ENCODE measurements at regions not wholly inside any gene's neighbourhood (a gene's known extent, or its start where the extent isn't known, plus 50 kb on each side); places are given as distances from the start of the nearest gene placed in this dataset.

- no peak for DNase-seq (ENCODE audit: low read depth)
- TF ChIP-seq CTCF (IDR thresholded peaks at IDR 0.05; ENCODE audit: insufficient read depth, low read depth, low read length, missing control alignments): no peak
- H3K4me3 ChIP-seq (ENCODE audit: low read depth, low read length): no peak overlapping the region
Observed at GRCh38 chr14:56899829-56900228, 89.5 kb upstream of the OTX2 start.

- no peak for TF ChIP-seq CTCF (IDR thresholded peaks at IDR 0.05; ENCODE audit: insufficient read depth, low read depth, low read length, missing control alignments)
- DNase-seq (ENCODE audit: low read depth): no peak
Observed at GRCh38 chr14:56896922-56897321, 86.6 kb upstream of the OTX2 start.

GRCh38 chr14:56896231-56896630, 86.0 kb upstream of the OTX2 start:
- no peak overlapping the region for H3K4me3 ChIP-seq (ENCODE audit: low read depth, low read length)
- DNase-seq (ENCODE audit: low read depth): no peak
- TF ChIP-seq CTCF (IDR thresholded peaks at IDR 0.05; ENCODE audit: insufficient read depth, low read depth, low read length, missing control alignments): no peak

More at GRCh38 chr14:56896922-56897321, 86.6 kb upstream of the OTX2 start:
- H3K4me3 ChIP-seq (ENCODE audit: low read depth, low read length): no peak overlapping the region

DNA sequence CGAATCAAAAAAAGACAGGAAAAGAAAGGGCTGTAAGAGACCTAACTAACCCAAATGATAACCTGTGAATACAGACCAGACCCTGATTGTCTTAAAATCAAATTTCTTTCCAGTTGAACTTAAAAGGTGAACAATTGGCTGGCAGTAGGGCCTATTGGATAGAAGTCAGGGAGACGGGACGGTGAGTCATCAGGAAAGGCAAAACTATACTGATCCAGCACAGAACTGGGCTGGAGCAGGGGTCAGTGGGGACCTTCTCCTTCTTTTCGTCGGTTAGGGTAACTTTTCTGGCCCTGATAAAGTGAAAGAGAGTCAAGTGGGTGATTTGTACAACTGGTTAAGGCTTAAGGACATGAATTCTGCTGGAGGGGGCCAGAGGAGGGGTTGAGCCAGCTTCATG, 84.9 kb upstream of the OTX2 start:
- no peak for DNase-seq (ENCODE audit: low read depth)
- no peak overlapping the region for H3K4me3 ChIP-seq (ENCODE audit: low read depth, low read length)
- TF ChIP-seq CTCF (IDR thresholded peaks at IDR 0.05; ENCODE audit: insufficient read depth, low read depth, low read length, missing control alignments): no peak

- no peak for DNase-seq (ENCODE audit: low read depth)
- TF ChIP-seq CTCF (IDR thresholded peaks at IDR 0.05; ENCODE audit: insufficient read depth, low read depth, low read length, missing control alignments): no peak
- H3K4me3 ChIP-seq (ENCODE audit: low read depth, low read length): no peak overlapping the region
Observed at GRCh38 chr14:56894591-56894991, 84.3 kb upstream of the OTX2 start.

DNA sequence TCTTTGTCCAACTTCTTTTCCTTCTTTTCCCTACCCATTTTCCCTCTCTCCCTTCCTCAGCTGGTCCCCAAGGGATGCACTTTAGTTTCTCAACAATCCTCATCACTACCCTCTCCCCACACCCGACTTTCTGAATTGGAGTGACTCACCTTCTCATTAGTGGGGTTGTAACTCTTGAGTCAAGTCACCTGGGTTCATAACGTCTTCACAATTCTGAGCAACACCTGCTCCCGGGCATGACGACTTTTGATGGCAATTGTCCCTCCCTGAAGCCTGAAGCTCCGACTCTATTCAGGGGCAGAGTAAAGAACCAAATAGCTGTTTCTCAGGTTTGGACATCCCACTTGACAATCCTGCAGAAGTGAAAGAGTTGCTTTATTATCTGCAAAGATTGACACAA, 82.7 kb upstream of the OTX2 start:
- DNase-seq (ENCODE audit: low read depth): no peak
- TF ChIP-seq CTCF (IDR thresholded peaks at IDR 0.05; ENCODE audit: insufficient read depth, low read depth, low read length, missing control alignments): no peak
- no peak overlapping the region for H3K4me3 ChIP-seq (ENCODE audit: low read depth, low read length)

DNA sequence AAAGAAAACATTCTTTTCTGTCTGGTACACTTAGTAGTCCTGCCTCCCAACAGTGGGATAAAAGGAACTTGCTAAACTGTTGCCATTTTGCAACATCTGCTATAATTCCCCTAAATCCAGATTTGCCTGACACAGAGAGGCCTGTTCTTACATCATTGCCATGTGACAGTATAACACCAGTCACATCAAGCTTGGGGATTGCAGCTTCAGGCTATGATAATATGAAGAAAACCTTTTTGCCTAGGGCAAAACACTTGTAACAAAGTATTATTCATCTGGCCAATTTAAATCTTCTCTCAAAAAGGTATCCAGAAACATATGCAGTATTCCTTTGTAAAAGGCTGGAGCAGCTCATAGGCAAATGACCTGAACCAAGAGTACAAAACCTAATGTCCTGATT, 80.9 kb upstream of the OTX2 start:
- TF ChIP-seq CTCF (IDR thresholded peaks at IDR 0.05; ENCODE audit: insufficient read depth, low read depth, low read length, missing control alignments): no peak
- H3K4me3 ChIP-seq (ENCODE audit: low read depth, low read length): no peak overlapping the region
- no peak for DNase-seq (ENCODE audit: low read depth)
